GM12891 (cell line): ENCODE measurements at regions not wholly inside any gene's neighbourhood (a gene's known extent, or its start where the extent isn't known, plus 50 kb on each side); places are given as distances from the start of the nearest gene placed in this dataset.

ENCODE experiments used
- POLR2A ChIP-seq: IDR thresholded peaks from 2 replicates; pipeline ENCODE4 v1.6.1; 2011; ENCODE audit warnings: low read depth, low read length, control low read depth
- POLR2AphosphoS5 ChIP-seq: IDR thresholded peaks from 2 replicates; pipeline ENCODE4 v1.6.1; 2011; ENCODE audit warnings: low read depth, low read length, control low read depth
- SPI1 ChIP-seq: IDR thresholded peaks from 2 replicates; pipeline ENCODE4 v1.6.1; 2011; ENCODE audit warnings: low read depth, low read length, control low read depth
- TAF1 ChIP-seq: IDR thresholded peaks from 2 replicates; pipeline ENCODE4 v1.6.1; 2011; ENCODE audit warnings: low read depth, low read length, control low read depth

DNA sequence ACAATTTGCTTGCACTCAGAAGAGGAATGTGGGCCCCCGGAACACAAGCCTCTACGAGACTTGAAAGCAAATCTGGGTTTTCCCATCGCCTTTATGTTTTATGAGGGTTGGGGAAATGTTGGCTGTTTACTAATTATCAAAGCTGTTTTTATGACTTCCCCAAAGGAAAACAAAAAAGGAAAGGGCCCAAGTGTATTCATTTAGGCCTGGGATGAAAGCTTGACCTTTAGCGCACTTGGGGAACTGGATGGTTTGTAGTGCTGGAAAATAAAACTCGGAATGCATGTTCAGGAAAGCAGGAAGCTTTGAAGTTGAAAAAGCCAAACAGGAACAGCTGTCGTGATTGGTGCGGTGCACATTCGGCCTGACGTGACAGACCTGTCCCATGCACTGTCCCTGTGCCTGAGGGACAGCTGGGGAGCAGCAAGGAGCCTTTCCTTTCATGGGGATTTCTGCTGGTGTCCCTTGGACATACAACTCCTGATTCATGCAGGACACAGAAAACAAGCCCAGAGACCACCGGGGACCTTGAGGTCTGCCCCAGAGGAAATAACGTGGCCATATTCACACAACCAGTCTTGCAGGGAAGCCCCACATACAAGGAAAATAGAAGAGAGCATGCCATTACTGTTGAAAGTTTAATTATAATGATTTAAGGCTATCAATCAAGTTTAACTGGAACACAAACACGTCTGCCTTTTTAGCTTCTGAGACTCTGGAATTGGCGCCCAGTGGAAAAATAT is 169.7 kb upstream of the APCDD1 start:
- no peak for TF ChIP-seq POLR2A
- no peak for TF ChIP-seq SPI1
- TF ChIP-seq POLR2AphosphoS5: no peak
- no peak for TF ChIP-seq TAF1
